ENCODE measurements at regions not wholly inside any gene's neighbourhood (a gene's known extent, or its start where the extent isn't known, plus 50 kb on each side); places are given as distances from the start of the nearest gene placed in this dataset.
A peak's percentile ranks its signal among the peaks of the same experiment; 100 is the strongest.

GRCh38 chr1:118617916-118618315, 370.2 kb downstream of the TBX15 start:
- FAIRE-seq (no peak), DNase-seq (ENCODE audit: insufficient read length, low spot score) (no peak)
- TF ChIP-seq SPI1 (IDR thresholded peaks at IDR 0.05; ENCODE audit: low read depth, low read length) (no peak), POLR2AphosphoS5 (IDR thresholded peaks at IDR 0.05; ENCODE audit: low read depth, low read length) (no peak), POU2F2 (IDR thresholded peaks at IDR 0.05; ENCODE audit: low read depth, low read length) (no peak), TAF1 (IDR thresholded peaks at IDR 0.05; ENCODE audit: low read depth, low read length) (no peak), POLR2A (IDR thresholded peaks at IDR 0.05; ENCODE audit: low read depth, low read length) (no peak), PAX5 (IDR thresholded peaks at IDR 0.05; ENCODE audit: insufficient read depth, low read length, severe bottlenecking) (no peak)

GRCh38 chr1:118615066-118615465, 373.1 kb downstream of the TBX15 start:
- no peak for FAIRE-seq
- TF ChIP-seq POLR2A (IDR thresholded peaks at IDR 0.05; ENCODE audit: low read depth, low read length) (no peak), TAF1 (IDR thresholded peaks at IDR 0.05; ENCODE audit: low read depth, low read length) (no peak), PAX5 (IDR thresholded peaks at IDR 0.05; ENCODE audit: insufficient read depth, low read length, severe bottlenecking) (no peak), POLR2AphosphoS5 (IDR thresholded peaks at IDR 0.05; ENCODE audit: low read depth, low read length) (no peak), SPI1 (IDR thresholded peaks at IDR 0.05; ENCODE audit: low read depth, low read length) (no peak), POU2F2 (IDR thresholded peaks at IDR 0.05; ENCODE audit: low read depth, low read length) (no peak)
- no peak for DNase-seq (ENCODE audit: insufficient read length, low spot score)

GRCh38 chr1:118589238-118589846, 398.8 kb downstream of the TBX15 start:
- DNase-seq (ENCODE audit: insufficient read length, low spot score), result no peak
- TF ChIP-seq POU2F2 (IDR thresholded peaks at IDR 0.05; ENCODE audit: low read depth, low read length), result no peak
- TF ChIP-seq POLR2A (IDR thresholded peaks at IDR 0.05; ENCODE audit: low read depth, low read length), result no peak
- no peak for TF ChIP-seq TAF1 (IDR thresholded peaks at IDR 0.05; ENCODE audit: low read depth, low read length)
- FAIRE-seq, result no peak

- TF ChIP-seq POU2F2 (IDR thresholded peaks at IDR 0.05; ENCODE audit: low read depth, low read length) (no peak), POLR2A (IDR thresholded peaks at IDR 0.05; ENCODE audit: low read depth, low read length) (no peak), TAF1 (IDR thresholded peaks at IDR 0.05; ENCODE audit: low read depth, low read length) (no peak), PAX5 (IDR thresholded peaks at IDR 0.05; ENCODE audit: insufficient read depth, low read length, severe bottlenecking) (no peak), SPI1 (IDR thresholded peaks at IDR 0.05; ENCODE audit: low read depth, low read length) (no peak), POLR2AphosphoS5 (IDR thresholded peaks at IDR 0.05; ENCODE audit: low read depth, low read length) (no peak)
- no peak for DNase-seq (ENCODE audit: insufficient read length, low spot score)
- no peak for FAIRE-seq
Observed at GRCh38 chr1:118588566-118588965, 399.6 kb downstream of the TBX15 start.

GRCh38 chr1:118578276-118578675, 393.2 kb upstream of the SPAG17 start:
- no peak for DNase-seq (ENCODE audit: insufficient read length, low spot score)
- FAIRE-seq, result no peak
- TF ChIP-seq POLR2A (IDR thresholded peaks at IDR 0.05; ENCODE audit: low read depth, low read length) (no peak), TAF1 (IDR thresholded peaks at IDR 0.05; ENCODE audit: low read depth, low read length) (no peak)

GRCh38 chr1:118575060-118575459, 390.0 kb upstream of the SPAG17 start:
- FAIRE-seq, result no peak
- DNase-seq (ENCODE audit: insufficient read length, low spot score), result no peak
- TF ChIP-seq POU2F2 (IDR thresholded peaks at IDR 0.05; ENCODE audit: low read depth, low read length), result no peak
- no peak for TF ChIP-seq POLR2A (IDR thresholded peaks at IDR 0.05; ENCODE audit: low read depth, low read length)
- no peak for TF ChIP-seq PAX5 (IDR thresholded peaks at IDR 0.05; ENCODE audit: insufficient read depth, low read length, severe bottlenecking)
- TF ChIP-seq SPI1 (IDR thresholded peaks at IDR 0.05; ENCODE audit: low read depth, low read length), result no peak
- TF ChIP-seq POLR2AphosphoS5 (IDR thresholded peaks at IDR 0.05; ENCODE audit: low read depth, low read length), result no peak
- TF ChIP-seq TAF1 (IDR thresholded peaks at IDR 0.05; ENCODE audit: low read depth, low read length), result no peak

DNA sequence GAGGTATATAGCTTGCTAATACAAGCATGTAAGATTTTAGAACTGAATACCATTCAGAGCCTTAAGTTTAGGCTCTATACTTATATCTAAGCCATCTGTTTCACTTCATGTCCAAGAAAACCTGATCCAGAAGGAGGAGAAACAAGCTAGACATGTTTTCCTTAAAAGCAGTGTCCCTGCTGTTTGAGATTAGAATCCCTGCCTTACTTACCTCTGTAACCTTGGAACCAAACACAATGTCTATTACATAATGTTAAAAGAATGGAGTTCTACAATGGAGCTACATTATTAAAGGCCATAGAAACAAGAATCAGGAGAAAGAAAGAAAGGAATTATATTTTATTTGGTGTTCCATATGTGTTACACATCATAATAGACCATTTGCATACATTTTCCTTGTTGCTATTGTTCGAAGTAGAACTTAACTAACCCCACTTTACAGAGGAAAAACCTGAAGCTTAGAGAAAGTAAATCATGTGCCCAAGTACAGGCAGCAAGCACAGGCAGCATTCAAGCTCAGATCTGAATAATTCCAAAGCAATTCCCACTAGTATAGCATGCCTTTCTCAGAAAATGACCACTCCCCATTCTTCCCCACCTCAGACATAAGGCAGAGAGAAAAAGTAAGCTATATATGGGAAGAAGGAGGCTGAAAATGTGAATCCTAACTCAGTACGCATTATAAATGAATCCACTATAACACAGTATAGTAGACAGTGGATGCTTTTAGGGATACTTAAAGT, 380.1 kb upstream of the SPAG17 start:
- TF ChIP-seq POU2F2 (IDR thresholded peaks at IDR 0.05; ENCODE audit: low read depth, low read length), result no peak
- no peak for TF ChIP-seq PAX5 (IDR thresholded peaks at IDR 0.05; ENCODE audit: insufficient read depth, low read length, severe bottlenecking)
- TF ChIP-seq POLR2A (IDR thresholded peaks at IDR 0.05; ENCODE audit: low read depth, low read length), result no peak
- DNase-seq (ENCODE audit: insufficient read length, low spot score) (no peak), FAIRE-seq (no peak)

DNA sequence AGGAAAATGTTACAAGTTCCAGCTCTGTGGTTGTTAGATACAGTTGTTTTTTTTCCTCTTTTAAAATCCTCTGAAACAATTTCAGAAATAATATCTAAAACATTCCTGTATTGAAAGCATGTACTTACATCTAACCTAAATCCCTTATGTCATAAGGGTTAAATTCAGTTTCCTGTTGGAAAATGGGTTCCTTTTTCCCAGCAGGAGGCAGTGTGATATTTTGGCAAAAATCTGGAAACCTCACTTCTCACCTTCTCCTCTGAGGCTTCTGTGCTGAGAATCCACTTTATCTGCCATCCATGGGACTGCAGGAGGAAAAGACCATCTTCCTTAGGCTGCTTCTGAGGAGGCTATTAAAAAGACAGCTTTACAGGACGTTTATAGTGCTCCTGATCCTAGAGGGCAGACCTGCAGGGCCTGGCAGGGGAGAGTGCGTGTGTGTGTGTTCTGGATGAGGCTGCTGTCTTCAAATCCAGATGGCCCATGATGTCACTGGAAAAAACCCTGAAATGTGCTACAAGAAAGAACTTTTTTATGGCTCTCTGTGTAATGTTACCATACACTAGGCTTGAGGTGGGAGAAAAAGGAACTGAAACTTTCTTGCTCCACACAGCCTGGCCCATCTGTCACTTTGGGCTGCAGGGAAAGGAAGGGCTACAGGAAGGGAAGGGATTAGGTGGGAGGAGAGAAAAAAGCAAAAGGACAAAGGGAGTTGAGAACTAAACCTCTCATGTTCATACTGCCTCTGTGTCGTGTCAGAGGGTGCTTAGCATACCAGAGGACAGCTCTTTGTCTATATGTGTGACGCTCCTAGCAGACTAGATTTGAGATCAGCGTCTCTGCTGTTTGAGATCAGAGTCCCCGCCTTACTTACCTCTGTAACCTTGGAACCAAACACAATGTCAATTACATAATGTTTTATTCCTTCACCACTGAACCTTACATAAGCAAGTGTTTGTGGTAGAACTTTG, 379.2 kb upstream of the SPAG17 start:
- no peak for TF ChIP-seq POLR2AphosphoS5 (IDR thresholded peaks at IDR 0.05; ENCODE audit: low read depth, low read length)
- TF ChIP-seq SPI1 (IDR thresholded peaks at IDR 0.05; ENCODE audit: low read depth, low read length), result peak; percentile 94
- DNase-seq (ENCODE audit: insufficient read length, low spot score) (no peak), FAIRE-seq (no peak)

DNA sequence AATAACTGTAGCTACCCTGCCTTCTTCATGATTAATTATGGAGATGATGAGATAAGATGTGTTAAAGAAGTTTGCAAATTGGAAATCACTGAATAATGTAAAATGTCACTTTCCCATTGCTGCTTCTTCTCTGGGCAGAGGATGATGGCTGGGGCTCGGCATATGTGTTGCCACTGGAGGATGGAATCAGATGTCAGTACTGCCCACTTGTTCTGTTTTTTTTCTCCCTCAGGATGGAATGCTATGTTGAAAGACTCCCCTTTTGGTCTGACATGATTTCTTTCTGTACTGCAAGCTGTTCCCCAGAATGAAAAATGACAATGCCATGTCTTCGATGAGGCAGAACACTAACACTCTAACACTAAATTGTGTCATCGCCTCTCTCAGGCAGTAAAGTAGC, 373.9 kb upstream of the SPAG17 start:
- DNase-seq (ENCODE audit: insufficient read length, low spot score) (no peak), FAIRE-seq (no peak)
- no peak for TF ChIP-seq TAF1 (IDR thresholded peaks at IDR 0.05; ENCODE audit: low read depth, low read length)
- TF ChIP-seq SPI1 (IDR thresholded peaks at IDR 0.05; ENCODE audit: low read depth, low read length), result no peak
- no peak for TF ChIP-seq POU2F2 (IDR thresholded peaks at IDR 0.05; ENCODE audit: low read depth, low read length)
- no peak for TF ChIP-seq POLR2AphosphoS5 (IDR thresholded peaks at IDR 0.05; ENCODE audit: low read depth, low read length)
- no peak for TF ChIP-seq POLR2A (IDR thresholded peaks at IDR 0.05; ENCODE audit: low read depth, low read length)
- TF ChIP-seq PAX5 (IDR thresholded peaks at IDR 0.05; ENCODE audit: insufficient read depth, low read length, severe bottlenecking), result no peak

Data from GM12891 (cell line).